Neural crest cell (in vitro differentiated cells): ENCODE measurements at regions not wholly inside any gene's neighbourhood (a gene's known extent, or its start where the extent isn't known, plus 50 kb on each side); places are given as distances from the start of the nearest gene placed in this dataset.

Experiments used
- DNase-seq: peaks from one replicate; pipeline ENCODE4 v3.0.0; 2021; ENCODE audit warnings: low read depth, mixed read lengths, low spot score
- H3K27ac Mint-ChIP-seq: one replicate; pipeline ENCODE4 v1.8.0; 2021; ENCODE audit warnings: mild to moderate bottlenecking, mixed read lengths; ENCODE audit not compliant: unreplicated experiment
- H3K27me3 Mint-ChIP-seq: 2 replicates; pipeline ENCODE4 v1.8.0; 2021; ENCODE audit warnings: low read depth, mild to moderate bottlenecking, mixed read lengths
- H3K36me3 Mint-ChIP-seq: 2 replicates; pipeline ENCODE4 v1.8.0; 2021; ENCODE audit warnings: low read depth, mild to moderate bottlenecking, mixed read lengths
- H3K4me1 Mint-ChIP-seq: 2 replicates; pipeline ENCODE4 v1.8.0; 2021; ENCODE audit warnings: mixed read lengths
- H3K4me3 Mint-ChIP-seq: one replicate; pipeline ENCODE4 v1.8.0; 2021; ENCODE audit warnings: mild to moderate bottlenecking, mixed read lengths
- H3K9me3 Mint-ChIP-seq: 2 replicates; pipeline ENCODE4 v1.8.0; 2021; ENCODE audit warnings: mixed read lengths
- CTCF ChIP-seq: fragments of 200-600 bp; sonication (generic); conservative IDR thresholded peaks from 2 replicates; pipeline ENCODE4 v1.5.0; 2021; ENCODE audit warnings: antibody characterized with exemption, mild to moderate bottlenecking

GRCh38 chr1:59007429-59007819 lies 223.6 kb upstream of the JUN start:
- Mint-ChIP-seq H3K4me1 (peaks cover 11% of the 10 kb centered on the region), H3K36me3 (no peaks in the 10 kb centered on the region)
- DNase-seq: no peak

GRCh38 chr1:59007820-59008598 lies 224.2 kb upstream of the JUN start:
- Mint-ChIP-seq H3K27ac (no peak overlapping the region), H3K27me3 (no peaks in the 10 kb centered on the region)
- no peak for DNase-seq

More at GRCh38 chr1:59007429-59007819, 223.6 kb upstream of the JUN start:
- Mint-ChIP-seq H3K4me3 (no peak overlapping the region), H3K27me3 (no peaks in the 10 kb centered on the region), H3K9me3 (no peaks in the 10 kb centered on the region), H3K27ac (no peak overlapping the region)
- no peak for TF ChIP-seq CTCF

GRCh38 chr1:59008599-59009347 lies 224.9 kb upstream of the JUN start:
- DNase-seq: no peak
- H3K4me3 Mint-ChIP-seq: no peak overlapping the region

More at GRCh38 chr1:59007820-59008598, 224.2 kb upstream of the JUN start:
- H3K9me3 Mint-ChIP-seq: no peaks in the 10 kb centered on the region
- peaks cover 15% of the 10 kb centered on the region for H3K4me1 Mint-ChIP-seq
- no peaks in the 10 kb centered on the region for H3K36me3 Mint-ChIP-seq
- H3K4me3 Mint-ChIP-seq: no peak overlapping the region
- no peak for TF ChIP-seq CTCF

GRCh38 chr1:59011663-59012062 lies 227.8 kb upstream of the JUN start:
- Mint-ChIP-seq H3K4me1 (peaks cover 33% of the 10 kb centered on the region), H3K9me3 (no peaks in the 10 kb centered on the region), H3K27ac (no peak overlapping the region), H3K27me3 (no peaks in the 10 kb centered on the region), H3K4me3 (no peak overlapping the region), H3K36me3 (no peaks in the 10 kb centered on the region)
- TF ChIP-seq CTCF: no peak
- no peak for DNase-seq

More at GRCh38 chr1:59008599-59009347, 224.9 kb upstream of the JUN start:
- no peaks in the 10 kb centered on the region for H3K27me3 Mint-ChIP-seq
- H3K27ac Mint-ChIP-seq: no peak overlapping the region
- no peaks in the 10 kb centered on the region for H3K9me3 Mint-ChIP-seq
- TF ChIP-seq CTCF: no peak
- H3K4me1 Mint-ChIP-seq: peaks cover 21% of the 10 kb centered on the region
- no peaks in the 10 kb centered on the region for H3K36me3 Mint-ChIP-seq

- Mint-ChIP-seq H3K4me1 (peaks cover 33% of the 10 kb centered on the region), H3K27ac (no peak overlapping the region), H3K9me3 (no peaks in the 10 kb centered on the region), H3K27me3 (no peaks in the 10 kb centered on the region), H3K4me3 (no peak overlapping the region), H3K36me3 (no peaks in the 10 kb centered on the region)
- DNase-seq: no peak
- no peak for TF ChIP-seq CTCF
Observed at GRCh38 chr1:59012378-59012777, 228.5 kb upstream of the JUN start.
